Thyroid gland (tissue), 4 donors: ENCODE measurements at regions not wholly inside any gene's neighbourhood (a gene's known extent, or its start where the extent isn't known, plus 50 kb on each side); places are given as distances from the start of the nearest gene placed in this dataset.

Experiments
- POLR2A ChIP-seq, 2 donors: fragments of 450-650 bp; IDR thresholded peaks; one replicate each; pipeline ENCODE4 v1.6.1; 2017; ENCODE audit warnings: antibody characterized with exemption in 2 of 2, mild to moderate bottlenecking in 2 of 2, moderate library complexity in 1 of 2
- TF ChIP-seq, protein P1 (sequence below), 6 experiments: fragments of 200-600 bp in 3 of 6; fragments of 450-650 bp in 3 of 6; sonication (generic) in 3 of 6; IDR thresholded peaks; one replicate each; pipeline ENCODE4 v1.5.1; 2016 to 2019; ENCODE audit warnings: antibody characterized with exemption in 6 of 6, mild to moderate bottlenecking in 2 of 6, inconsistent platforms in 1 of 6, moderate library complexity in 1 of 6

DNA sequence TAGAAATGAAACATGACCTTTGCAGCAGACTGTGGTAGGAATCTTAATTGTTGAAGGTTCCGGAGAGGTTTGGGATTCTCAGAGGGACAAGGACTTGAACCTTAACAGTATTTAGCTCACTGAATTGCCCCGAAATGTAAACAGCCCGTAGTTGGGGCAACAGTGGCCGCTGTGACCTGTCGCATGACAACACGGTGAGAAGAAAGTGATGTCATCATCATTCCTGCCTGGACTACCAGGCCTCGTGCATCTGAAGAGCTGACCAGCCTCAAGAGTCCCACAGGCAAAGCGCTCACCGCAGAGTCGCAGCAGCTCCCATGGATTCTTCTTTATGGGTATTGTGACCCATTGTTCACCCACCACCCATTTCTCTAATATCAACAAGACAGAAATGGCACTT, 250.6 kb downstream of the KLF6 start:
- TF ChIP-seq, protein P1, sequence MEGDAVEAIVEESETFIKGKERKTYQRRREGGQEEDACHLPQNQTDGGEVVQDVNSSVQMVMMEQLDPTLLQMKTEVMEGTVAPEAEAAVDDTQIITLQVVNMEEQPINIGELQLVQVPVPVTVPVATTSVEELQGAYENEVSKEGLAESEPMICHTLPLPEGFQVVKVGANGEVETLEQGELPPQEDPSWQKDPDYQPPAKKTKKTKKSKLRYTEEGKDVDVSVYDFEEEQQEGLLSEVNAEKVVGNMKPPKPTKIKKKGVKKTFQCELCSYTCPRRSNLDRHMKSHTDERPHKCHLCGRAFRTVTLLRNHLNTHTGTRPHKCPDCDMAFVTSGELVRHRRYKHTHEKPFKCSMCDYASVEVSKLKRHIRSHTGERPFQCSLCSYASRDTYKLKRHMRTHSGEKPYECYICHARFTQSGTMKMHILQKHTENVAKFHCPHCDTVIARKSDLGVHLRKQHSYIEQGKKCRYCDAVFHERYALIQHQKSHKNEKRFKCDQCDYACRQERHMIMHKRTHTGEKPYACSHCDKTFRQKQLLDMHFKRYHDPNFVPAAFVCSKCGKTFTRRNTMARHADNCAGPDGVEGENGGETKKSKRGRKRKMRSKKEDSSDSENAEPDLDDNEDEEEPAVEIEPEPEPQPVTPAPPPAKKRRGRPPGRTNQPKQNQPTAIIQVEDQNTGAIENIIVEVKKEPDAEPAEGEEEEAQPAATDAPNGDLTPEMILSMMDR (IDR thresholded peaks at IDR 0.05): no peak
- no peak for TF ChIP-seq POLR2A (IDR thresholded peaks at IDR 0.05)
